Right lobe of liver (tissue), 4 donors: ENCODE measurements at regions not wholly inside any gene's neighbourhood (a gene's known extent, or its start where the extent isn't known, plus 50 kb on each side); places are given as distances from the start of the nearest gene placed in this dataset.

Source experiments
- POLR2A ChIP-seq: fragments of 450-650 bp; IDR thresholded peaks from one replicate; pipeline ENCODE4 v1.6.1; 2017; ENCODE audit warnings: antibody characterized with exemption, mild to moderate bottlenecking
- TF ChIP-seq, protein P1 (sequence below), 4 donors: fragments of 200-600 bp in 3 of 4; fragments of 450-650 bp in 1 of 4; IDR thresholded peaks; one replicate each; pipeline versions ENCODE4 v1.5.1 to v1.8.0; 2016 to 2022; ENCODE audit warnings: antibody characterized with exemption in 4 of 4, mild to moderate bottlenecking in 2 of 4
- donor health status: DM: no; HTN: no; CAD: no.
- donor health status: DM: no; HTN: no; CAD: no.
- donor health status: DM: no; HTN: yes; CAD: no.

DNA sequence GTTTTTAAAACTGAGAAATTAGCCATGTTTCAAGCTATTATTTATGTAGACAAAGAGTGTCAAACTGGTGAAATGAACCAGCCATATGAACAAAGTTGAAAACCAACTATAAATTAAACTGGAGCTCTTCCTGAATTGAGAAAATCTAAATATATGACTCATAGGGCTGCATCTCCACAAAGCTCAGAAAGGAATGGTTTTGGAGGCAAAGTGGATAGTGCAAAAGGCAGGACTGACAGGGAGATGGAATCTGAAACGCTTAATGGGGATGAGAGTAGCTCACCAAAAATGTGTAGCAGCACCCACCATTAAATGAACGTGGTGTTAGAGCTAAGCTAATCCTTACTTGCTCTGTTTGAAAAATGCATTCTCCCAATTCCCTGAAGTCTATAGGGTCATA is 1066.0 kb downstream of the AGBL1 start:
- TF ChIP-seq, protein P1, sequence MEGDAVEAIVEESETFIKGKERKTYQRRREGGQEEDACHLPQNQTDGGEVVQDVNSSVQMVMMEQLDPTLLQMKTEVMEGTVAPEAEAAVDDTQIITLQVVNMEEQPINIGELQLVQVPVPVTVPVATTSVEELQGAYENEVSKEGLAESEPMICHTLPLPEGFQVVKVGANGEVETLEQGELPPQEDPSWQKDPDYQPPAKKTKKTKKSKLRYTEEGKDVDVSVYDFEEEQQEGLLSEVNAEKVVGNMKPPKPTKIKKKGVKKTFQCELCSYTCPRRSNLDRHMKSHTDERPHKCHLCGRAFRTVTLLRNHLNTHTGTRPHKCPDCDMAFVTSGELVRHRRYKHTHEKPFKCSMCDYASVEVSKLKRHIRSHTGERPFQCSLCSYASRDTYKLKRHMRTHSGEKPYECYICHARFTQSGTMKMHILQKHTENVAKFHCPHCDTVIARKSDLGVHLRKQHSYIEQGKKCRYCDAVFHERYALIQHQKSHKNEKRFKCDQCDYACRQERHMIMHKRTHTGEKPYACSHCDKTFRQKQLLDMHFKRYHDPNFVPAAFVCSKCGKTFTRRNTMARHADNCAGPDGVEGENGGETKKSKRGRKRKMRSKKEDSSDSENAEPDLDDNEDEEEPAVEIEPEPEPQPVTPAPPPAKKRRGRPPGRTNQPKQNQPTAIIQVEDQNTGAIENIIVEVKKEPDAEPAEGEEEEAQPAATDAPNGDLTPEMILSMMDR (IDR thresholded peaks at IDR 0.05) = no peak
- TF ChIP-seq POLR2A = no peak
